WERI-Rb-1 (cell line): ENCODE measurements at regions not wholly inside any gene's neighbourhood (a gene's known extent, or its start where the extent isn't known, plus 50 kb on each side); places are given as distances from the start of the nearest gene placed in this dataset.
A peak's percentile ranks its signal among the peaks of the same experiment; 100 is the strongest.

Experiments
- DNase-seq: peaks from one replicate; pipeline ENCODE4 v3.0.0-alpha.2; 2020
- H3K27ac ChIP-seq: fragments of 250-450 bp; sonication (Bioruptor Pico); 2 replicates; pipeline ENCODE4 v1.5.1; 2020; ENCODE audit warnings: mild to moderate bottlenecking, moderate library complexity
- H3K27me3 ChIP-seq: fragments of 250-450 bp; sonication (Bioruptor Pico); 2 replicates; pipeline ENCODE4 v1.5.1; 2021; ENCODE audit warnings: mild to moderate bottlenecking, low read depth, moderate library complexity; ENCODE audit not compliant: insufficient read depth, severe bottlenecking
- H3K36me3 ChIP-seq: fragments of 250-450 bp; sonication (Bioruptor Pico); 2 replicates; pipeline ENCODE4 v1.5.1; 2020; ENCODE audit warnings: mild to moderate bottlenecking, moderate library complexity
- H3K4me3 ChIP-seq: 2 replicates; pipeline ENCODE4 v1.5.1; 2011; ENCODE audit warnings: low read depth, mild to moderate bottlenecking, control low read depth, low read length
- H3K9me3 ChIP-seq: fragments of 250-450 bp; sonication (Bioruptor Pico); 2 replicates; pipeline ENCODE4 v1.5.1; 2021; ENCODE audit warnings: mild to moderate bottlenecking, moderate library complexity; ENCODE audit not compliant: severe bottlenecking
- CTCF ChIP-seq: IDR thresholded peaks from 2 replicates; pipeline ENCODE4 v1.5.1; 2011; ENCODE audit warnings: low read depth, mild to moderate bottlenecking, control low read depth, inconsistent platforms, low read length

DNA sequence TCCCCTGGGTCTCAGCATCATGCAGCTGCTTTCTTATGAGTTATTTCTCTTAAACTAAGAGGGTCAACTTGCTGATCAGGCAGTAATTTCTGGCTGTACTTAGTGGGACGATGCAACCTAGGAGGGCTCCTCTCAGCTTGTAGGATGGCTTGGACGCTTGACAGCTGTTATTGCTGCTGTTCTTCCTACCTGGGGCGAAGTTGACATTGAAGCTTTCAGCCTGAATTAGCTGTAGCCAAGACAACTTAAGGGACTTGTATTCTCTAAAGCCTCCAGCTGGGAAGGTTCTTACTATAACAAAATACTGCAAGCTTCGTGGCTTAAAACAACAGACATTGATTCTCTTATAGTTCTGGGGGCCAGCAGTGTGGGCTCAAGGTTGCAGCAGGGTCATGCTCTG is 224.9 kb downstream of the ACTR3B start:
- no peaks in the 10 kb centered on the region for H3K36me3 ChIP-seq
- H3K9me3 ChIP-seq = no peaks in the 10 kb centered on the region
- TF ChIP-seq CTCF = no peak
- peak overlapping the region; percentile 7; the same call in 1 of the 2 replicates for H3K4me3 ChIP-seq
- H3K27me3 ChIP-seq = no peaks in the 10 kb centered on the region
- DNase-seq = no peak
- peak overlapping the region; percentile 77 for H3K27ac ChIP-seq

DNA sequence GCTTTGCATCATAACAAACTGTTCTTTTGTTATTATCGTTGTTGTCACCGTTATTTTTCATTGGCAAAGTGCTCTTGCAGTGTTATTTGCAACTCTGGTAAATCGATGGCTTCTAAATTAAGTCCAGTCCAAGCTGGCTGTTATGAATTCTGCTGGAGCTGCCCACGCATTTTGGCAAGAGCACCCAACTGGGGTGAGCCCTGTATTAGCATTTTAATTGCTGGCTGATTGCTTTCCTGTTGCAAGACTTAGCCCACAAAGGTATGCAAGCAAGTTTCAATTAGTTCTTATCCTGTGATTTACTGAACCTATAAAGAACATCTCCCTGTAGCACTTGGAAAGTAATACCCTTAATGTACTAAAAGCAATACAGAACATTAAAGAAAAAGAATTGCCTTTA is 226.8 kb downstream of the ACTR3B start:
- DNase-seq = no peak
- Histone ChIP-seq H3K27me3 (no peaks in the 10 kb centered on the region), H3K9me3 (no peaks in the 10 kb centered on the region), H3K4me3 (no peak overlapping the region), H3K27ac (peak overlapping the region; percentile 77; the same call in 1 of the 2 replicates), H3K36me3 (no peaks in the 10 kb centered on the region)
- no peak for TF ChIP-seq CTCF

DNA sequence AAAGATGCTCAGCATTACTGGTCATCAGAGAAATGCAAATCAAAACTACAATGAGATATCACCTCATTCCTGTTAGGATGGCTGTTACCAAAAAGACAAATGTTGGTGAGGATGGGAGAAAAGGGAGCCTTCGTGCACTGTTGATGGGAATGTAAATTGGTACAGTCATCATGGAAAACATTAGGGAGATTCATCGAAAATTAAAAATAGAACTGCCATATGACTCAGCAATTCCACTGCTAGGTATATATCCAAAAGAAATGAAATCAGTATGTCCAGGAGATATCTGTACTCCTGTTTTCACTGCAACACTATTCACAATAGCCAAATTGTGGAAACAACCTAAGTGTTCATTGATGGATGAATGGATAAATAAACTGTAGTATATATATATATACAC is 228.1 kb downstream of the ACTR3B start:
- Histone ChIP-seq H3K27ac (no peak overlapping the region), H3K36me3 (no peaks in the 10 kb centered on the region), H3K27me3 (no peaks in the 10 kb centered on the region), H3K9me3 (no peaks in the 10 kb centered on the region), H3K4me3 (no peak overlapping the region)
- DNase-seq = no peak
- TF ChIP-seq CTCF = no peak

DNA sequence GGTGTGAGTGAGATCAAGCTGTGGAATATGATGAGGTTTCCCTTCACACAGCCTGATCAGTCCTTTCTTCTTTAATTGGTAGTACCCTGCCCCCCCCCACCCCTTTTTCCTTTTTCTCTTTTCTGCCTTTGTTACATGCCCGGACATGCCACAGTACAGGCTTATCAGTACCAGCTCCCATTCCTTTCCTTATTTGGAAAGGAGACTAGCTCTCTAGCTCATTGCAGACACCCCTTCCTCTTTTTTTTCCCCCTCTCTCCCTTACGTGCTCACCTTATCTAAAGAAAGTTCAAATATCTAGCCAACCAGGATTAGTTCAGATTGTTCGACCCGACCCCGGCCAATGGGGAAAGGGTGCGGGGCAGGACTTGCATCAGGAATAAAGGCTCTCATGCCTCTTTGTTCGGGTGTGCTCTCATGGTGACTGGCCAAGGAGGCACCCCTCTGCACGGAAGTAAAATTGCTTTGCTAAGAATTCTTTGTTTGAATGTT is 230.4 kb downstream of the ACTR3B start:
- TF ChIP-seq CTCF = no peak
- Histone ChIP-seq H3K27me3 (no peaks in the 10 kb centered on the region), H3K4me3 (no peak overlapping the region), H3K9me3 (no peaks in the 10 kb centered on the region), H3K27ac (peak overlapping the region; percentile 60), H3K36me3 (no peaks in the 10 kb centered on the region)
- peak; percentile 19 for DNase-seq

DNA sequence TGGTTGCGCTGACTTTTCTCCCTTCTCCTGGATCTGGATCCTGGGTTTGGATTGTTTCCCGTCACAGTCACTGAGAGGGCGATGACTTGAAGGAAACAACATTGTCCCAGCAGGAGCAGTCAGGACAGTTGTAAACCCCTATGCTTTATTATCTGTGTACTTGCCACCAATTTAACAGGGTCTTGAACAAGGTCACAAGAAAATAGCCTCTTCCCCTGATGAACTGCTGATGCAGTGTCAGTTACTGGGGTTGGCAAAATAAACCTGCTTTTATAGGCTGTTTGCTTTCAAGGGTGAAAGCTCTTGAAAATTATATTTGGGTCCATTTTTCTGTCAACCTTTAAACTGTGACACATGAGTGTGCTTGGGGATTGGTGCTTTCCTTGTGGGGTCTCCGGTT is 238.9 kb downstream of the ACTR3B start:
- H3K27me3 ChIP-seq = no peaks in the 10 kb centered on the region
- no peak overlapping the region for H3K4me3 ChIP-seq
- H3K36me3 ChIP-seq = no peaks in the 10 kb centered on the region
- H3K27ac ChIP-seq = no peak overlapping the region
- DNase-seq = no peak
- H3K9me3 ChIP-seq = peaks cover 12% of the 10 kb centered on the region
- no peak for TF ChIP-seq CTCF

GRCh38 chr7:153002115-153002514 is 242.6 kb downstream of the ACTR3B start:
- H3K9me3 ChIP-seq = peaks cover 12% of the 10 kb centered on the region
- no peaks in the 10 kb centered on the region for H3K27me3 ChIP-seq
- no peaks in the 10 kb centered on the region for H3K36me3 ChIP-seq
- H3K4me3 ChIP-seq = no peak overlapping the region
- H3K27ac ChIP-seq = no peak overlapping the region
- no peak for TF ChIP-seq CTCF
- DNase-seq = no peak
